WTC11 (cell line): ENCODE measurements at regions not wholly inside any gene's neighbourhood (a gene's known extent, or its start where the extent isn't known, plus 50 kb on each side); places are given as distances from the start of the nearest gene placed in this dataset.

Experiments
- ATAC-seq: fragments of 200-7000 bp; cut with Tn5 transposase; 2 replicates; pipeline ENCODE4 v1.10.0; 2021; ENCODE audit warnings: mild to moderate bottlenecking, moderate library complexity
- CTCF ChIA-PET: fragments of 300-600 bp; sonication (Branson Sonifier 250); formaldehyde crosslinking; loops from one replicate; lab custom pipeline; 2021; ENCODE audit warnings: antibody characterized with exemption; lab: Charles Lee
- POLR2A ChIA-PET: fragments of 350-600 bp; sonication (Branson Sonifier 250); formaldehyde crosslinking; loops from one replicate; lab custom pipeline; 2021; ENCODE audit warnings: antibody characterized with exemption; lab: Charles Lee
- DNase-seq: peaks from one replicate; pipeline ENCODE4 v3.0.0; 2021; ENCODE audit warnings: low spot score
- H3K27ac Mint-ChIP-seq: 2 replicates; pipeline ENCODE4 v1.8.0; 2021; ENCODE audit warnings: mixed read lengths
- H3K27me3 Mint-ChIP-seq: 2 replicates; pipeline ENCODE4 v1.8.0; 2021; ENCODE audit warnings: low read depth, mild to moderate bottlenecking, moderate library complexity, mixed read lengths
- H3K36me3 Mint-ChIP-seq: 2 replicates; pipeline ENCODE4 v1.8.0; 2021; ENCODE audit warnings: mixed read lengths
- H3K4me1 Mint-ChIP-seq: 2 replicates; pipeline ENCODE4 v1.8.0; 2022; ENCODE audit warnings: mixed read lengths
- H3K4me3 Mint-ChIP-seq: 2 replicates; pipeline ENCODE4 v1.8.0; 2021; ENCODE audit warnings: mild to moderate bottlenecking, moderate library complexity, mixed read lengths
- H3K9me3 Mint-ChIP-seq: 2 replicates; pipeline ENCODE4 v1.8.0; 2021; ENCODE audit warnings: mixed read lengths
- ATF1 ChIP-seq: sonication (generic); formaldehyde crosslinking; IDR thresholded peaks from 2 replicates; pipeline ENCODE4 v1.8.1; 2023; ENCODE audit warnings: mild to moderate bottlenecking, moderate library complexity, missing genetic modification reagents
- ATF3 ChIP-seq: sonication (generic); formaldehyde crosslinking; conservative IDR thresholded peaks from 2 replicates; pipeline ENCODE4 v1.8.1; 2022; ENCODE audit warnings: mild to moderate bottlenecking, missing genetic modification reagents
- CDX4 ChIP-seq: fragments of 250-450 bp; sonication (Bioruptor Pico); IDR thresholded peaks from 2 replicates; pipeline ENCODE4 v1.9.0; 2021; ENCODE audit warnings: moderate library complexity, mild to moderate bottlenecking, inconsistent platforms, borderline replicate concordance
- CTCF ChIP-seq: fragments of 200-600 bp; IDR thresholded peaks from 2 replicates; pipeline ENCODE4 v1.8.0; 2022; ENCODE audit warnings: antibody characterized with exemption
- E2F5 ChIP-seq: sonication (generic); formaldehyde crosslinking; IDR thresholded peaks from 2 replicates; pipeline ENCODE4 v1.8.1; 2022; ENCODE audit warnings: mild to moderate bottlenecking, moderate library complexity, missing genetic modification reagents
- ESRRA ChIP-seq: sonication (generic); formaldehyde crosslinking; IDR thresholded peaks from 2 replicates; pipeline ENCODE4 v1.8.1; 2022; ENCODE audit warnings: mild to moderate bottlenecking, missing genetic modification reagents, borderline replicate concordance
- FOXK1 ChIP-seq: sonication (generic); formaldehyde crosslinking; IDR thresholded peaks from 2 replicates; pipeline ENCODE4 v1.8.0; 2022; ENCODE audit warnings: mild to moderate bottlenecking, moderate library complexity, missing genetic modification reagents
- FOXP4 ChIP-seq: sonication (generic); formaldehyde crosslinking; IDR thresholded peaks from 2 replicates; pipeline ENCODE4 v1.8.0; 2022; ENCODE audit warnings: mild to moderate bottlenecking, missing genetic modification reagents
- GABPB1 ChIP-seq: sonication (generic); formaldehyde crosslinking; IDR thresholded peaks from 2 replicates; pipeline ENCODE4 v1.8.1; 2023; ENCODE audit warnings: mild to moderate bottlenecking, missing genetic modification reagents
- GTF2I ChIP-seq: fragments of 250-450 bp; sonication (Bioruptor Pico); conservative IDR thresholded peaks from 2 replicates; pipeline ENCODE4 v1.4.0; 2021; ENCODE audit warnings: mild to moderate bottlenecking
- JAZF1 ChIP-seq: fragments of 250-450 bp; sonication (Bioruptor Pico); IDR thresholded peaks from 2 replicates; pipeline ENCODE4 v1.9.0; 2021; ENCODE audit warnings: moderate library complexity, mild to moderate bottlenecking, inconsistent platforms
- MXD4 ChIP-seq: fragments of 250-450 bp; sonication (Bioruptor Pico); IDR thresholded peaks from 2 replicates; pipeline ENCODE4 v1.8.0; 2021; ENCODE audit warnings: mild to moderate bottlenecking, moderate library complexity, borderline replicate concordance
- NR3C1 ChIP-seq: sonication (generic); formaldehyde crosslinking; conservative IDR thresholded peaks from 2 replicates; pipeline ENCODE4 v1.8.1; 2023; ENCODE audit warnings: low read depth, mild to moderate bottlenecking, missing genetic modification reagents
- STAT6 ChIP-seq: sonication (generic); formaldehyde crosslinking; conservative IDR thresholded peaks from 2 replicates; pipeline ENCODE4 v1.8.1; 2023; ENCODE audit warnings: mild to moderate bottlenecking, low read depth, missing genetic modification reagents, moderate library complexity
- TEAD4 ChIP-seq: sonication (generic); formaldehyde crosslinking; IDR thresholded peaks from 2 replicates; pipeline ENCODE4 v1.8.0; 2022; ENCODE audit warnings: mild to moderate bottlenecking, missing genetic modification reagents
- TP53 ChIP-seq: sonication (generic); formaldehyde crosslinking; IDR thresholded peaks from 2 replicates; pipeline ENCODE4 v1.8.1; 2023; ENCODE audit warnings: mild to moderate bottlenecking, missing genetic modification reagents
- USF2 ChIP-seq: sonication (generic); formaldehyde crosslinking; IDR thresholded peaks from 2 replicates; pipeline ENCODE4 v1.8.1; 2023; ENCODE audit warnings: mild to moderate bottlenecking, missing genetic modification reagents, moderate library complexity
- ZBTB21 ChIP-seq: sonication (generic); formaldehyde crosslinking; IDR thresholded peaks from 2 replicates; pipeline ENCODE4 v1.8.1; 2023; ENCODE audit warnings: mild to moderate bottlenecking, missing genetic modification reagents, borderline replicate concordance
- ZMAT4 ChIP-seq: fragments of 250-450 bp; sonication (Bioruptor Pico); IDR thresholded peaks from 2 replicates; pipeline ENCODE4 v1.9.0; 2021; ENCODE audit warnings: mild to moderate bottlenecking
- ZNF219 ChIP-seq: sonication (generic); formaldehyde crosslinking; IDR thresholded peaks from 2 replicates; pipeline ENCODE4 v1.8.0; 2023; ENCODE audit warnings: missing genetic modification reagents, mild to moderate bottlenecking, borderline replicate concordance
- ZNF396 ChIP-seq: fragments of 250-450 bp; sonication (Bioruptor Pico); IDR thresholded peaks from 2 replicates; pipeline ENCODE4 v1.8.0; 2021; ENCODE audit warnings: mild to moderate bottlenecking, moderate library complexity, borderline replicate concordance

- ATAC-seq (no peak), DNase-seq (no peak)
- no peak overlapping the region for H3K4me3 Mint-ChIP-seq
- H3K9me3 Mint-ChIP-seq = peaks cover 23% of the 10 kb centered on the region
- ChIA-PET CTCF (no interaction called here), POLR2A (no interaction called here)
- H3K27ac Mint-ChIP-seq = no peak overlapping the region
- no peaks in the 10 kb centered on the region for H3K27me3 Mint-ChIP-seq
- H3K4me1 Mint-ChIP-seq = no peaks in the 10 kb centered on the region
- TF ChIP-seq ZNF396 (CRISPR knock-in tag) (no peak), ATF3 (CRISPR knock-in tag) (no peak), ATF1 (CRISPR knock-in tag) (no peak), TEAD4 (CRISPR knock-in tag) (no peak), MXD4 (no peak), E2F5 (CRISPR knock-in tag) (no peak), ZBTB21 (CRISPR knock-in tag) (no peak), GTF2I (CRISPR knock-in tag) (no peak), CDX4 (CRISPR knock-in tag) (no peak), ZMAT4 (no peak), FOXK1 (CRISPR knock-in tag) (no peak), GABPB1 (no peak), ZNF219 (no peak), NR3C1 (CRISPR knock-in tag) (no peak), JAZF1 (CRISPR knock-in tag) (no peak), TP53 (CRISPR knock-in tag) (no peak), FOXP4 (CRISPR knock-in tag) (no peak), STAT6 (CRISPR knock-in tag) (no peak)
- peaks cover 10% of the 10 kb centered on the region; the same call in 1 of the 2 replicates for H3K36me3 Mint-ChIP-seq
These were observed 655.0 kb upstream of the DEFB115 start for GRCh38 chr20:30602424-30602823.

GRCh38 chr20:30606990-30607389 is 650.5 kb upstream of the DEFB115 start:
- ATAC-seq = no peak
- H3K27ac Mint-ChIP-seq = no peak overlapping the region
- H3K27me3 Mint-ChIP-seq = no peaks in the 10 kb centered on the region
- H3K36me3 Mint-ChIP-seq = peaks cover 14% of the 10 kb centered on the region; the same call in 1 of the 2 replicates
- no peaks in the 10 kb centered on the region for H3K4me1 Mint-ChIP-seq
- no peak for DNase-seq
- H3K4me3 Mint-ChIP-seq = no peak overlapping the region
- CTCF ChIA-PET = no interaction called here
- POLR2A ChIA-PET = no interaction called here
- peaks cover 29% of the 10 kb centered on the region for H3K9me3 Mint-ChIP-seq
- no peak for TF ChIP-seq FOXK1 (CRISPR knock-in tag)
- no peak for TF ChIP-seq CTCF
- no peak for TF ChIP-seq ATF1 (CRISPR knock-in tag)
- no peak for TF ChIP-seq USF2 (CRISPR knock-in tag)
- no peak for TF ChIP-seq ESRRA
